ENCODE measurements at regions not wholly inside any gene's neighbourhood (a gene's known extent, or its start where the extent isn't known, plus 50 kb on each side); places are given as distances from the start of the nearest gene placed in this dataset.

DNA sequence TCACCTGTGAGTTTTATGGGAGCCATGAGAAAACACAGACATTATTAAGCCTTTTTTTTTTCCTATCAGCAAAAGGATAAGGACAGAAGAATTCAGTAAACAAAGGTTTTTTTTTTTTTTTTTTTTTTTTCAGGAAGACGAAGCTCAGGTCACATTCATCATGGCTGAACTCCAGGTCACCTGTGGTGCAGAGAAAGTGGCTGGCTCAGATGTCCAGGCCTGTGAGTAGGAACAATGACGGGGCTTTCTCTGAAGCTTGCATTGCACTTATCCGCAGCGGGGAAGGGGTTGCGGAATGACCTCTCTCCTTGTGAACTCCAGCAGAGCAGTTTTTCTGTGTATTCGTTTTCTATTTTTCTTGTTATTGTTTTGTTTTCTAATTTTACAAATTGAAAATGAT lies 759.6 kb upstream of the TMEM132C start:
- Histone ChIP-seq H3K9me3 (ENCODE audit: insufficient read depth, low read depth) (no peaks in the 10 kb centered on the region), H3K9me2 (ENCODE audit: insufficient read depth) (no peaks in the 10 kb centered on the region), H3K79me2 (ENCODE audit: low read depth) (no peaks in the 10 kb centered on the region), H3K4me1 (replicated peaks; ENCODE audit: insufficient read depth) (peaks cover 5% of the 10 kb centered on the region; the same call in 1 of the 2 replicates), H3K4me2 (no peak overlapping the region), H2AFZ (no peak overlapping the region), H3F3A (ENCODE audit: insufficient read depth, low read depth) (no peaks in the 10 kb centered on the region), H4K20me1 (ENCODE audit: insufficient read depth) (no peaks in the 10 kb centered on the region; the same call in 1 of the 2 replicates), H3K36me3 (ENCODE audit: low read depth) (no peaks in the 10 kb centered on the region), H3K4me3 (no peak overlapping the region), H3K27ac (no peak overlapping the region), H3K27me3 (ENCODE audit: insufficient read depth, low read depth) (no peaks in the 10 kb centered on the region)
- CTCF ChIA-PET = interaction anchor here (0.6 kb wide), 1 partner anchor 126 kb away, joined by 5 read pairs; no protein-coding TSS in a partner anchor
- intact Hi-C loops (cut with micrococcal nuclease; ENCODE audit: unreplicated experiment) = no loop called here
- TF ChIP-seq EZH2 (IDR thresholded peaks at IDR 0.05; ENCODE audit: low read depth) = no peak
- TF ChIP-seq, protein P1, sequence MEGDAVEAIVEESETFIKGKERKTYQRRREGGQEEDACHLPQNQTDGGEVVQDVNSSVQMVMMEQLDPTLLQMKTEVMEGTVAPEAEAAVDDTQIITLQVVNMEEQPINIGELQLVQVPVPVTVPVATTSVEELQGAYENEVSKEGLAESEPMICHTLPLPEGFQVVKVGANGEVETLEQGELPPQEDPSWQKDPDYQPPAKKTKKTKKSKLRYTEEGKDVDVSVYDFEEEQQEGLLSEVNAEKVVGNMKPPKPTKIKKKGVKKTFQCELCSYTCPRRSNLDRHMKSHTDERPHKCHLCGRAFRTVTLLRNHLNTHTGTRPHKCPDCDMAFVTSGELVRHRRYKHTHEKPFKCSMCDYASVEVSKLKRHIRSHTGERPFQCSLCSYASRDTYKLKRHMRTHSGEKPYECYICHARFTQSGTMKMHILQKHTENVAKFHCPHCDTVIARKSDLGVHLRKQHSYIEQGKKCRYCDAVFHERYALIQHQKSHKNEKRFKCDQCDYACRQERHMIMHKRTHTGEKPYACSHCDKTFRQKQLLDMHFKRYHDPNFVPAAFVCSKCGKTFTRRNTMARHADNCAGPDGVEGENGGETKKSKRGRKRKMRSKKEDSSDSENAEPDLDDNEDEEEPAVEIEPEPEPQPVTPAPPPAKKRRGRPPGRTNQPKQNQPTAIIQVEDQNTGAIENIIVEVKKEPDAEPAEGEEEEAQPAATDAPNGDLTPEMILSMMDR (conservative IDR thresholded peaks at IDR 0.05) = no peak
- POLR2A ChIA-PET (ENCODE audit: unreplicated experiment) = no interaction called here
- BruUV-seq (replicated peaks) = no TSS peak
- DNase-seq = no peak

DNA sequence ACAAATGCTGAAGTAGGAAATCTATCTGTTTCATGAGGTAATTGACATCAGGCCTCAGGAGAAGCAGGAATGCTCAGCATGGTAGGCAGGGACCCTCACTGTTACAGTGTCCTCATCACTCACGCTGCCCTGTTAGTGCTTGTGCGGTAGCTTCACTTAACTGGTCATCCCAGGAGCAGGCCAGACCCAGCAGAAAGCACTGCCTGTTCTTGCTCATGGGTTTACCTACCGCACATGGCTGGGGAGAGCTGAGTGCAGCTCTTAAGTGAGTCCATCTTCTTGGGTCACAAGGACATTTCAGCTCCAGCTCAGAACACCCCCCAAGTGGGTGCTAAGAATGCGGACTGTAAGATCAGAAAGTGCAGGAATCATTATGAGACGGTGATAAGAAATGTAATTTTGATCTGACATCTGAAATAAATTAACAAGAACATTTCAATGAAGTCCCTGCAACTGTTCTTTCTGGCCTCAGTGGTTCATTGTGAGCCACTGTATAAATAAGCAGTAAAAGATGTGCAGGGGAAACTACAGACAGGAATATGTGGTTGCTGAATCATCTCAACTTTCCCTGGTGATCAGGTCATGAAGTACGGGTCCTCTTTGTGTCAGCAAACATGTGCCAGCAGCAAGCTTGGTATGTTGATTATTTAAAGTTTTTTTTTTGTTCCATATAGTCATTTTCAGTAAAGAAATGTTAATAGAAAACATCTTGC lies 757.7 kb upstream of the TMEM132C start:
- no peaks in the 10 kb centered on the region for H3K27me3 ChIP-seq (ENCODE audit: insufficient read depth, low read depth)
- H3K79me2 ChIP-seq (ENCODE audit: low read depth) = no peaks in the 10 kb centered on the region
- H3K4me2 ChIP-seq = no peak overlapping the region
- H3K9me3 ChIP-seq (ENCODE audit: insufficient read depth, low read depth) = no peaks in the 10 kb centered on the region
- no peak for DNase-seq
- no peak overlapping the region for H3K4me3 ChIP-seq
- no peaks in the 10 kb centered on the region for H3F3A ChIP-seq (ENCODE audit: insufficient read depth, low read depth)
- H3K9me2 ChIP-seq (ENCODE audit: insufficient read depth) = no peaks in the 10 kb centered on the region
- CTCF ChIA-PET = no interaction called here
- POLR2A ChIA-PET (ENCODE audit: unreplicated experiment) = no interaction called here
- intact Hi-C loops (cut with micrococcal nuclease; ENCODE audit: unreplicated experiment) = no loop called here
- H4K20me1 ChIP-seq (ENCODE audit: insufficient read depth) = no peaks in the 10 kb centered on the region; the same call in 1 of the 2 replicates
- peaks cover 3% of the 10 kb centered on the region; the same call in 1 of the 2 replicates for H3K4me1 ChIP-seq (replicated peaks; ENCODE audit: insufficient read depth)
- no peaks in the 10 kb centered on the region for H3K36me3 ChIP-seq (ENCODE audit: low read depth)
- H3K27ac ChIP-seq = no peak overlapping the region
- no TSS peak for BruUV-seq (replicated peaks)
- H2AFZ ChIP-seq = no peak overlapping the region
- no peak for TF ChIP-seq EZH2 (IDR thresholded peaks at IDR 0.05; ENCODE audit: low read depth)
- TF ChIP-seq, protein P1 (conservative IDR thresholded peaks at IDR 0.05) = no peak

DNA sequence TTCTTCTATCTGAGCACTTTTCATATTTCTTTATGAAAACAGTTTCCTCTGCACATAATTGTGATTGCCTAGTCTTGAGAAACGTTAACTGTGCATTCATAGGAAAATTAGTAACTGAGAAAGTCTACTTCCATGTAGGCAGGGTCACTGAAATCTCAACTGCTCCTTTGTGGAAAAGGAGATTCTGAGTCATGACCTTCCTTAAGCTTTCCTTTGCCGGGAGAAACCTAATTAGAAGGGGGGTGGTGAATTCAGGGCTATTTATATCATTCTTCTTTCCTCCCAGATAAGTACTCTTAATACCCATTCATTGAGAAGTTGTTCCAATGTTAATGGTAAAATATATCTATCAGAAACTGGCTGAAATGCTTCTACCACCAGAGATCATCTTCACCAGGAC lies 751.0 kb upstream of the TMEM132C start:
- no peak overlapping the region for H2AFZ ChIP-seq
- H3K79me2 ChIP-seq (ENCODE audit: low read depth) = no peaks in the 10 kb centered on the region
- ChIA-PET CTCF (no interaction called here), POLR2A (ENCODE audit: unreplicated experiment) (no interaction called here)
- H3K27me3 ChIP-seq (ENCODE audit: insufficient read depth, low read depth) = no peaks in the 10 kb centered on the region
- intact Hi-C loops (cut with micrococcal nuclease; ENCODE audit: unreplicated experiment) = no loop called here
- H4K20me1 ChIP-seq (ENCODE audit: insufficient read depth) = no peaks in the 10 kb centered on the region; the same call in 1 of the 2 replicates
- no TSS peak for BruUV-seq (replicated peaks)
- TF ChIP-seq, protein P1 (conservative IDR thresholded peaks at IDR 0.05) = no peak
- TF ChIP-seq EZH2 (IDR thresholded peaks at IDR 0.05; ENCODE audit: low read depth) = no peak
- no peaks in the 10 kb centered on the region for H3K36me3 ChIP-seq (ENCODE audit: low read depth)
- H3K4me2 ChIP-seq = no peak overlapping the region
- H3K4me3 ChIP-seq = no peak overlapping the region
- H3K4me1 ChIP-seq (replicated peaks; ENCODE audit: insufficient read depth) = no peaks in the 10 kb centered on the region
- no peak overlapping the region for H3K27ac ChIP-seq
- H3F3A ChIP-seq (ENCODE audit: insufficient read depth, low read depth) = no peaks in the 10 kb centered on the region
- no peaks in the 10 kb centered on the region for H3K9me3 ChIP-seq (ENCODE audit: insufficient read depth, low read depth)
- no peaks in the 10 kb centered on the region for H3K9me2 ChIP-seq (ENCODE audit: insufficient read depth)
- no peak for DNase-seq
